Astrocyte (in vitro differentiated cells and primary cell): ENCODE measurements at regions not wholly inside any gene's neighbourhood (a gene's known extent, or its start where the extent isn't known, plus 50 kb on each side); places are given as distances from the start of the nearest gene placed in this dataset.

ENCODE experiments used
- DNase-seq: peaks from one replicate; pipeline ENCODE4 v3.0.0-alpha.2; 2010; ENCODE audit warnings: low read depth
- FAIRE-seq: peaks from 2 replicates; lab custom pipeline; 2011; peaks lifted over from hg19 to GRCh38; lab: Jason Lieb, UNC
- H2AFZ ChIP-seq: 2 replicates; pipeline ENCODE4 v1.6.0; 2012; ENCODE audit warnings: low read depth, low read length, inconsistent platforms
- H3K27ac ChIP-seq: 2 replicates; pipeline ENCODE4 v1.5.1; 2011; ENCODE audit warnings: low read depth, low read length, inconsistent platforms
- H3K27me3 ChIP-seq: 2 replicates; pipeline ENCODE4 v1.6.0; 2011; ENCODE audit warnings: low read length, inconsistent platforms; ENCODE audit not compliant: insufficient read depth
- H3K36me3 ChIP-seq: 2 replicates; pipeline ENCODE4 v1.5.1; 2011; ENCODE audit warnings: low read length, inconsistent platforms; ENCODE audit not compliant: insufficient read depth
- H3K4me1 ChIP-seq: 2 replicates; pipeline ENCODE4 v1.5.1; 2011; ENCODE audit warnings: low read length, inconsistent platforms; ENCODE audit not compliant: insufficient read depth
- H3K4me2 ChIP-seq: 2 replicates; pipeline ENCODE4 v1.6.0; 2012; ENCODE audit warnings: low read length, inconsistent platforms
- H3K4me3 ChIP-seq: 2 replicates; pipeline ENCODE4 v1.5.1; 2011; ENCODE audit warnings: low read depth, mild to moderate bottlenecking, low read length, inconsistent platforms; ENCODE audit not compliant: insufficient read depth
- H3K79me2 ChIP-seq: 2 replicates; pipeline ENCODE4 v1.6.0; 2012; ENCODE audit warnings: mild to moderate bottlenecking, low read length, inconsistent platforms; ENCODE audit not compliant: insufficient read depth
- H3K9ac ChIP-seq: 2 replicates; pipeline ENCODE4 v1.6.0; 2012; ENCODE audit warnings: mild to moderate bottlenecking, low read length, inconsistent platforms
- H3K9me3 ChIP-seq: 2 replicates; pipeline ENCODE4 v1.5.1; 2012; ENCODE audit warnings: low read depth, mild to moderate bottlenecking, low read length, inconsistent platforms; ENCODE audit not compliant: insufficient read depth
- H4K20me1 ChIP-seq: 2 replicates; pipeline ENCODE4 v1.6.0; 2012; ENCODE audit warnings: low read length, inconsistent platforms; ENCODE audit not compliant: insufficient read depth
- H3K27ac Mint-ChIP-seq: one replicate; pipeline ENCODE4 v1.8.0; 2021; ENCODE audit warnings: mild to moderate bottlenecking, mixed read lengths; ENCODE audit not compliant: unreplicated experiment
- H3K27me3 Mint-ChIP-seq: one replicate; pipeline ENCODE4 v1.8.0; 2021; ENCODE audit warnings: low read depth, mixed read lengths; ENCODE audit not compliant: unreplicated experiment
- H3K36me3 Mint-ChIP-seq: one replicate; pipeline ENCODE4 v1.8.0; 2021; ENCODE audit warnings: low read depth, mixed read lengths; ENCODE audit not compliant: unreplicated experiment
- H3K4me1 Mint-ChIP-seq: one replicate; pipeline ENCODE4 v1.8.0; 2021; ENCODE audit warnings: low read depth, mixed read lengths; ENCODE audit not compliant: unreplicated experiment
- H3K4me3 Mint-ChIP-seq: one replicate; pipeline ENCODE4 v1.8.0; 2021; ENCODE audit warnings: mild to moderate bottlenecking, moderate library complexity, mixed read lengths; ENCODE audit not compliant: unreplicated experiment
- H3K9me3 Mint-ChIP-seq: one replicate; pipeline ENCODE4 v1.8.0; 2021; ENCODE audit warnings: mild to moderate bottlenecking, mixed read lengths; ENCODE audit not compliant: unreplicated experiment
- EZH2 ChIP-seq: IDR thresholded peaks from 2 replicates; pipeline ENCODE4 v1.6.1; 2012; ENCODE audit warnings: mild to moderate bottlenecking, low read length, inconsistent platforms; ENCODE audit not compliant: insufficient read depth
- TF ChIP-seq, protein P1 (sequence below): IDR thresholded peaks from 2 replicates; pipeline ENCODE4 v1.5.1; 2011; ENCODE audit warnings: low read depth, mild to moderate bottlenecking, inconsistent platforms, low read length, moderate library complexity; ENCODE audit not compliant: insufficient read depth

DNA sequence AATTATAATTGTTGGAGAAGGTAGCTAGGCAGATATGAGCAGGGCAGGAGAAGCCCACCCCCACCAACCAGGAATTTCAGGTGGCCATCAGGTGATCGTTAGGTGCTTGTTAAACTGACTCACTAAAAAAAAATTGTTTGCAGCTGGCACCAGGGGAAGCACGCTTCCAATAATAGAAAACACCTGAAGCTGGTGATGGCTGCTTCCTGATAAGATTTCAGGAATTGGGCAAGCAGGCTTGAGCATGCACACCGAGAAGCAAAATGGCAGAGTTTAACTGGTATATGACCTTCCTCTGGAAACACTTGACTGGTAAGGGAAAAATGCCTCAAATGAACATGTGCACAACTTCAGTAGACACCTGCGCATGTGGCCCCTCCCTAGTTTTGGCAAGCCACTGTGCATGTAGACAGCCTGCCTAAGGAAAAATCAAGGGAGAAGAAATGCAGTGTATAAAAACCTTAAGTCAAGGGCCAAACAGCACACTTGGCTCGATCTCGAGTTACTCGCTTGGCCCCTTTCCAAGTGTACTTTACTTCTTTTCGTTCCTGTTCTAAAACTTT is 292.8 kb downstream of the CCDC85A start:
- Histone ChIP-seq H3K36me3 (no peaks in the 10 kb centered on the region), H3K9ac (no peak overlapping the region), H3K4me2 (no peak overlapping the region), H3K4me1 (no peaks in the 10 kb centered on the region), H3K79me2 (no peaks in the 10 kb centered on the region), H2AFZ (no peak overlapping the region), H3K4me3 (no peak overlapping the region), H3K27me3 (no peaks in the 10 kb centered on the region), H3K9me3 (no peaks in the 10 kb centered on the region), H3K27ac (no peak overlapping the region), H4K20me1 (no peaks in the 10 kb centered on the region)
- no peak for FAIRE-seq
- TF ChIP-seq, protein P1, sequence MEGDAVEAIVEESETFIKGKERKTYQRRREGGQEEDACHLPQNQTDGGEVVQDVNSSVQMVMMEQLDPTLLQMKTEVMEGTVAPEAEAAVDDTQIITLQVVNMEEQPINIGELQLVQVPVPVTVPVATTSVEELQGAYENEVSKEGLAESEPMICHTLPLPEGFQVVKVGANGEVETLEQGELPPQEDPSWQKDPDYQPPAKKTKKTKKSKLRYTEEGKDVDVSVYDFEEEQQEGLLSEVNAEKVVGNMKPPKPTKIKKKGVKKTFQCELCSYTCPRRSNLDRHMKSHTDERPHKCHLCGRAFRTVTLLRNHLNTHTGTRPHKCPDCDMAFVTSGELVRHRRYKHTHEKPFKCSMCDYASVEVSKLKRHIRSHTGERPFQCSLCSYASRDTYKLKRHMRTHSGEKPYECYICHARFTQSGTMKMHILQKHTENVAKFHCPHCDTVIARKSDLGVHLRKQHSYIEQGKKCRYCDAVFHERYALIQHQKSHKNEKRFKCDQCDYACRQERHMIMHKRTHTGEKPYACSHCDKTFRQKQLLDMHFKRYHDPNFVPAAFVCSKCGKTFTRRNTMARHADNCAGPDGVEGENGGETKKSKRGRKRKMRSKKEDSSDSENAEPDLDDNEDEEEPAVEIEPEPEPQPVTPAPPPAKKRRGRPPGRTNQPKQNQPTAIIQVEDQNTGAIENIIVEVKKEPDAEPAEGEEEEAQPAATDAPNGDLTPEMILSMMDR: no peak
- no peak for TF ChIP-seq EZH2
- Mint-ChIP-seq H3K9me3 (no peaks in the 10 kb centered on the region), H3K4me3 (no peak overlapping the region), H3K27me3 (no peaks in the 10 kb centered on the region), H3K27ac (no peak overlapping the region), H3K4me1 (peaks cover 6% of the 10 kb centered on the region), H3K36me3 (no peaks in the 10 kb centered on the region)
- DNase-seq: no peak

DNA sequence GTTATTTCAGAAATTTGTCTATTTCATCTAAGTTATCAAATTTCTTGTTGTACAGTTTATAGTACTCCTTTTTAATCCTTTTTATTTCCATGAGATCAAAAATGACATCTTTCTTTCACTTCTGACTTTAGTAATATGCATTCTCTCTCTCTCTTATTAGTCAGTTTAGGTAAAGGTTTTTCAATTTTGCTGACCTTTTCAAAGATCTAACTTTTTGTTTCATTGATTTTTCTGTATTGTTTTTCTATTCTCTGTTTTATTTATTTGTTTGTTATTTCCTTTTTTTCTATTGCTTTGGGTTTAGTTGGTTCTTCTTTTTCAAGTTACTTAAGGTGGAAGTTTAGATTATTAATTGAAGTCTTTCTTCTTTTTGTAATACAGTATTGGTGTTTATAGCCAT is 294.2 kb downstream of the CCDC85A start:
- Mint-ChIP-seq H3K27me3 (no peaks in the 10 kb centered on the region), H3K4me3 (no peak overlapping the region), H3K27ac (no peak overlapping the region), H3K36me3 (no peaks in the 10 kb centered on the region), H3K9me3 (no peaks in the 10 kb centered on the region), H3K4me1 (peaks cover 7% of the 10 kb centered on the region)
- Histone ChIP-seq H4K20me1 (no peaks in the 10 kb centered on the region), H3K9ac (no peak overlapping the region), H3K27me3 (no peaks in the 10 kb centered on the region), H3K4me2 (no peak overlapping the region), H3K79me2 (no peaks in the 10 kb centered on the region), H3K27ac (no peak overlapping the region), H2AFZ (no peak overlapping the region), H3K36me3 (no peaks in the 10 kb centered on the region), H3K9me3 (no peaks in the 10 kb centered on the region), H3K4me1 (no peaks in the 10 kb centered on the region), H3K4me3 (no peak overlapping the region)
- TF ChIP-seq, protein P1: no peak
- TF ChIP-seq EZH2: no peak
- FAIRE-seq (no peak), DNase-seq (no peak)

DNA sequence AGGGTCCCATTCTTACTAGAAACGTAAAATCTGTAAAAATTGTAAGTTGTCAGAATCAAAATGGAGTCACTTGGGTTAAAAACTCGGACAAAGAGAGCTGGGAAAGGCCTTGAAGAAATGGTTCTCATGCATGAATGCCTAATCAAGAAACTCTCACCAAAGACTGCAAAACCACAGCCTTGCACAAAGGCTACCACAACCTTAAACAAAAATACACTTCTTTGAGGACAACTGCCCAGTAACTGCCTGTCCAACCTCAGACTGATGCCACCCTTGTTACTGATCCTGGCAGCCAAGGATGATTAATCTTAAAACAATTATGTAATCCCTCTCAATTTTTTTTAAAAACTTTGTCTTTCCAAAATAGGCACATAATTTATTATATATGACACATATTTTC is 299.3 kb downstream of the CCDC85A start:
- no peak overlapping the region for H3K4me2 ChIP-seq
- Mint-ChIP-seq H3K36me3 (no peaks in the 10 kb centered on the region), H3K27me3 (no peaks in the 10 kb centered on the region), H3K27ac (no peak overlapping the region), H3K4me3 (no peak overlapping the region), H3K9me3 (no peaks in the 10 kb centered on the region), H3K4me1 (peaks cover 5% of the 10 kb centered on the region)
- FAIRE-seq (no peak), DNase-seq (peak; percentile 70)
- no peak overlapping the region for H3K4me3 ChIP-seq
- H3K9ac ChIP-seq: no peak overlapping the region
- no peaks in the 10 kb centered on the region for H3K9me3 ChIP-seq
- no peaks in the 10 kb centered on the region for H3K79me2 ChIP-seq
- no peak overlapping the region for H3K27ac ChIP-seq
- no peak for TF ChIP-seq EZH2
- TF ChIP-seq, protein P1: no peak
- H3K36me3 ChIP-seq: no peaks in the 10 kb centered on the region
- no peaks in the 10 kb centered on the region for H3K4me1 ChIP-seq
- H4K20me1 ChIP-seq: no peaks in the 10 kb centered on the region
- no peak overlapping the region for H2AFZ ChIP-seq
- H3K27me3 ChIP-seq: no peaks in the 10 kb centered on the region
